Heart right ventricle (tissue), 16 donors: ENCODE measurements at regions not wholly inside any gene's neighbourhood (a gene's known extent, or its start where the extent isn't known, plus 50 kb on each side); places are given as distances from the start of the nearest gene placed in this dataset.
"Not testable (repeated sequence)": the region's sequence is repeated elsewhere in the genome, so short reads cannot be mapped to it uniquely, and the experiment has no call there.

ENCODE experiments used
- ATAC-seq, 8 donors: fragments of 200-7000 bp; cut with Tn5 transposase; one replicate each; pipeline ENCODE4 v1.9.1; 2020; ENCODE audit warnings: mild to moderate bottlenecking in 8 of 8, moderate library complexity in 8 of 8, moderate number of reproducible peaks in 1 of 8
- DNase-seq, 2 donors: peaks; one replicate each; pipeline ENCODE4 v3.0.0-alpha.2; 2020
- H3K27ac ChIP-seq, 10 donors: fragments of 200-600 bp; sonication (generic) in 2 of 10; one replicate each; pipeline versions ENCODE4 v1.5.0 to v1.8.0; 2020 to 2022; ENCODE audit warnings: mild to moderate bottlenecking in 3 of 10
- H3K27me3 ChIP-seq, 7 donors: fragments of 200-600 bp; one replicate each; pipeline ENCODE4 v1.8.0; 2021 to 2022; ENCODE audit warnings: mild to moderate bottlenecking in 2 of 7
- H3K36me3 ChIP-seq, 9 donors: fragments of 200-600 bp; sonication (generic) in 1 of 9; one replicate each; pipeline versions ENCODE4 v1.5.0 to v1.8.0; 2020 to 2022; ENCODE audit warnings: mild to moderate bottlenecking in 2 of 9
- H3K4me1 ChIP-seq, 9 donors: fragments of 200-600 bp; sonication (generic) in 1 of 9; one replicate each; pipeline versions ENCODE4 v1.5.0 to v1.8.0; 2020 to 2022; ENCODE audit warnings: mild to moderate bottlenecking in 4 of 9
- H3K4me3 ChIP-seq, 10 donors: fragments of 200-600 bp; sonication (generic) in 2 of 10; one replicate each; pipeline versions ENCODE4 v1.5.0 to v1.8.0; 2020 to 2022; ENCODE audit warnings: mild to moderate bottlenecking in 7 of 10, moderate library complexity in 2 of 10
- H3K9me3 ChIP-seq, 11 donors: fragments of 200-600 bp in 10 of 11; sonication (generic) in 2 of 11; one replicate each; pipeline versions ENCODE4 v1.5.0 to v1.8.0; 2013 to 2022; ENCODE audit warnings: mild to moderate bottlenecking in 2 of 11, control low read depth in 1 of 11, moderate library complexity in 1 of 11
- WGBS, 2 donors: extraction: QIAGEN DNeasy Blood & Tissue Kit; methylation state at CpG; one replicate each; pipeline ENCODE4 v1.1.7; 2013; ENCODE audit warnings: inconsistent platforms in 1 of 2; 5-methylcytosine and 5-hydroxymethylcytosine counted together
- intact Hi-C, 10 donors: fragments of 100-400 bp; cut with DNase I; formaldehyde crosslinking; loops; one replicate each; pipeline versions ENCODE4 v1.11.1 to v1.14.2; 2022
- TF ChIP-seq, protein P1 (sequence below), 9 donors: fragments of 200-600 bp; sonication (generic) in 2 of 9; IDR thresholded peaks; one replicate each; pipeline versions ENCODE4 v1.5.0 to v1.8.0; 2021 to 2022; ENCODE audit warnings: antibody characterized with exemption in 9 of 9, mild to moderate bottlenecking in 5 of 9, moderate library complexity in 1 of 9
- donor health status: Arrhythmogenic right ventricular cardiomyopathy.
- donor health status: ischemic (EF 13 %, LVEDD 7.1; RV severe dilation, severe dysfunction).
- donor health status: healthy with polysubstance abuse.
- donor health status: DM: no; HTN: yes; CAD: no.
- donor health status: DM: no; HTN: no; CAD: no.
- donor health status: ischemic (EF 25% LVEDD 6.9; RV normal size, moderate dysfunction).
- donor health status: ischemic (EF 25% LVEDD 5.7; RV mildly dilated, moderate dysfunction).
- donor health status: healthy.
- donor health status: DM: yes; HTN: yes; CAD: no.
- donor health status: Ischemic cardiomyopathy.
- donor health status: ischemic (EF 35%, LVEDD 5.7; RV mildly dilated, moderate dysfunction).
- donor health status: nonischemic (EF 11% LVEDD 7.7; RV severe dilation, severe dysfunction).
- donor health status: DM: yes; HTN: yes; CAD: no.
- donor health status: PGD.
- donor health status: ischemic (EF 29% LVEDD 5.4; RV normal size, mild dysfunction).
- donor health status: nonischemic (EF 23%, LVEDD 6.1; RV moderate dilation, normal function).

- H3K36me3 ChIP-seq: no peaks in the 10 kb centered on the region
- intact Hi-C loops: no loop called here
- WGBS, 2 donors: 94 to 95% methylated on average over 1 of the region's 1 CpG
- TF ChIP-seq, protein P1, sequence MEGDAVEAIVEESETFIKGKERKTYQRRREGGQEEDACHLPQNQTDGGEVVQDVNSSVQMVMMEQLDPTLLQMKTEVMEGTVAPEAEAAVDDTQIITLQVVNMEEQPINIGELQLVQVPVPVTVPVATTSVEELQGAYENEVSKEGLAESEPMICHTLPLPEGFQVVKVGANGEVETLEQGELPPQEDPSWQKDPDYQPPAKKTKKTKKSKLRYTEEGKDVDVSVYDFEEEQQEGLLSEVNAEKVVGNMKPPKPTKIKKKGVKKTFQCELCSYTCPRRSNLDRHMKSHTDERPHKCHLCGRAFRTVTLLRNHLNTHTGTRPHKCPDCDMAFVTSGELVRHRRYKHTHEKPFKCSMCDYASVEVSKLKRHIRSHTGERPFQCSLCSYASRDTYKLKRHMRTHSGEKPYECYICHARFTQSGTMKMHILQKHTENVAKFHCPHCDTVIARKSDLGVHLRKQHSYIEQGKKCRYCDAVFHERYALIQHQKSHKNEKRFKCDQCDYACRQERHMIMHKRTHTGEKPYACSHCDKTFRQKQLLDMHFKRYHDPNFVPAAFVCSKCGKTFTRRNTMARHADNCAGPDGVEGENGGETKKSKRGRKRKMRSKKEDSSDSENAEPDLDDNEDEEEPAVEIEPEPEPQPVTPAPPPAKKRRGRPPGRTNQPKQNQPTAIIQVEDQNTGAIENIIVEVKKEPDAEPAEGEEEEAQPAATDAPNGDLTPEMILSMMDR (IDR thresholded peaks at IDR 0.05): no peak
- no peak overlapping the region for H3K4me3 ChIP-seq
- DNase-seq (no peak), ATAC-seq (no peak)
- H3K27ac ChIP-seq: no peak overlapping the region
- no peaks in the 10 kb centered on the region for H3K9me3 ChIP-seq
- no peaks in the 10 kb centered on the region for H3K27me3 ChIP-seq
- H3K4me1 ChIP-seq: no peaks in the 10 kb centered on the region
Measured at GRCh38 chr3:145013931-145014330, 1042.3 kb downstream of the DIPK2A start.

GRCh38 chr3:145015253-145015652 lies 1043.6 kb downstream of the DIPK2A start:
- DNase-seq: no peak
- no peak overlapping the region for H3K4me3 ChIP-seq
- TF ChIP-seq, protein P1 (IDR thresholded peaks at IDR 0.05): no peak
- ATAC-seq: no peak
- no peaks in the 10 kb centered on the region for H3K36me3 ChIP-seq
- H3K27me3 ChIP-seq: no peaks in the 10 kb centered on the region
- 48 to 69% methylated on average over 1 of the region's 1 CpG for WGBS, 2 donors
- no peaks in the 10 kb centered on the region for H3K4me1 ChIP-seq
- H3K9me3 ChIP-seq: no peaks in the 10 kb centered on the region
- intact Hi-C loops: no loop called here
- no peak overlapping the region for H3K27ac ChIP-seq

DNA sequence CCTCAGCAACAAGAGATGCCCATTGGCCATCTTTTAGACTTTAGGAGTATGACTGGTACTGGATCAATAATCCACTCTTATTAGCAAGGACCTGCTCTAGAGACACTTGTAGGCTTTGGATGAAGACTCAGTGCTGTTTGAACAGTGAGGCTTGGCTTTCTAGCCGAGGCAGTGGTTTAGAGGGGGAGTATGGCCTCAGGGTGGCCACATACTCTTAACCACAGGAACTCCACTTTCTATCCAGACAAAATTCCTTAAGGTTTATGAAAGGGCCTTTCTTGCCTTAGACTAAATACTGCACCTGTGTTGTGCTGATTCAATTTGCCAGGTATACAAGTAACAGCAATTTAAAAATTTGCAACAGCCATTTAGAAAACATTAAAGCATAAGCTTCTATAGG lies 1046.3 kb downstream of the DIPK2A start:
- H3K4me3 ChIP-seq: no peak overlapping the region
- H3K27ac ChIP-seq: no peak overlapping the region
- DNase-seq (no peak), ATAC-seq (no peak)
- no peaks in the 10 kb centered on the region for H3K27me3 ChIP-seq
- WGBS, 2 donors: 70 to 92% methylated on average over 1 of the region's 1 CpG
- no peaks in the 10 kb centered on the region for H3K9me3 ChIP-seq
- intact Hi-C loops: no loop called here
- H3K4me1 ChIP-seq: no peaks in the 10 kb centered on the region
- no peaks in the 10 kb centered on the region for H3K36me3 ChIP-seq
- TF ChIP-seq, protein P1 (IDR thresholded peaks at IDR 0.05): no peak

- intact Hi-C loops: no loop called here
- Histone ChIP-seq H3K27ac (no peak overlapping the region), H3K36me3 (no peaks in the 10 kb centered on the region), H3K4me3 (no peak overlapping the region), H3K9me3 (peaks cover 0 to 8% (median 0%) of the 10 kb centered on the region in 11 donors), H3K27me3 (no peaks in the 10 kb centered on the region), H3K4me1 (no peaks in the 10 kb centered on the region)
- TF ChIP-seq, protein P1 (IDR thresholded peaks at IDR 0.05): no peak
- DNase-seq (no peak), ATAC-seq (no peak)
- WGBS, 2 donors: 53 to 61% methylated on average over 2 of the region's 2 CpGs
Measured at GRCh38 chr3:145022447-145022846, 1050.8 kb downstream of the DIPK2A start.

DNA sequence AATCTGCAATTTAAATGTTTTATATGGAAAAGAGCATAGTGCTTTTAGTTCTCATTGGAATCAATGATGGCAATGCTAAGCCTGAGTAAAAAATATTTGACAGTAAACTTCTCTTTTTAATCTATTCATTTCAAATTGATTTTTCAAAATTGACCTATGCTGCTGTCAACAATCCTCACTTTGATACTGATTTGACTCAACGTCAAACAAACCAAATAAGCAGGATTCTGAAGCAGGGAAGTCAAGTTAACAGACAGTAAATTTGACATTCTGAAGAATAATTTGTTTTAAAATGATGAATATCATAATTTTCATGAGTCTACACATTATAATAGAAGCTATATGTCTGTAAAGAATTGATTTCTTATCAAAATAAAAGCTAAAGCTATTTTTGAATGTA lies 1053.1 kb downstream of the DIPK2A start:
- intact Hi-C loops: no loop called here
- no peak for ATAC-seq
- TF ChIP-seq, protein P1 (IDR thresholded peaks at IDR 0.05): no peak
- peaks cover 0 to 13% (median 0%) of the 10 kb centered on the region in 11 donors for H3K9me3 ChIP-seq
- WGBS, 2 donors: 80 to 84% methylated on average over 1 of the region's 1 CpG
- DNase-seq: no peak
- no peaks in the 10 kb centered on the region for H3K4me1 ChIP-seq
- H3K4me3 ChIP-seq: no peak overlapping the region
- H3K27ac ChIP-seq: no peak overlapping the region
- no peaks in the 10 kb centered on the region for H3K27me3 ChIP-seq
- no peaks in the 10 kb centered on the region for H3K36me3 ChIP-seq

- not testable (repeated sequence) for H3K36me3 ChIP-seq, H3K27me3 ChIP-seq
- 68% methylated on average over 3 of the region's 3 CpGs for WGBS, 2 donors
Measured at GRCh38 chr3:145027186-145027585, 1055.6 kb downstream of the DIPK2A start.

More at GRCh38 chr3:145027186-145027585, 1055.6 kb downstream of the DIPK2A start:
- H3K4me1 ChIP-seq, intact Hi-C loops, H3K27ac ChIP-seq, DNase-seq, ATAC-seq, H3K4me3 ChIP-seq: not testable (repeated sequence)
- H3K9me3 ChIP-seq: peaks cover 0 to 13% (median 0%) of the 10 kb centered on the region in 11 donors
